BE2C (cell line): ENCODE measurements at regions not wholly inside any gene's neighbourhood (a gene's known extent, or its start where the extent isn't known, plus 50 kb on each side); places are given as distances from the start of the nearest gene placed in this dataset.
"Not testable (repeated sequence)": the region's sequence is repeated elsewhere in the genome, so short reads cannot be mapped to it uniquely, and the experiment has no call there.

Experiments used
- DNase-seq: peaks from one replicate; pipeline ENCODE4 v3.0.0-alpha.2; 2020
- H3K27me3 ChIP-seq: fragments of 250-450 bp; sonication (Bioruptor Pico); 2 replicates; pipeline ENCODE4 v1.5.1; 2020; ENCODE audit warnings: mild to moderate bottlenecking
- H3K36me3 ChIP-seq: fragments of 250-450 bp; sonication (Bioruptor Pico); 2 replicates; pipeline ENCODE4 v1.5.1; 2020; ENCODE audit warnings: mild to moderate bottlenecking
- H3K4me1 ChIP-seq: fragments of 250-450 bp; sonication (Bioruptor Pico); 2 replicates; pipeline ENCODE4 v1.5.1; 2020
- H3K4me3 ChIP-seq: 2 replicates; pipeline ENCODE4 v1.5.1; 2011; ENCODE audit warnings: low read depth, low read length
- H3K9me3 ChIP-seq: fragments of 250-450 bp; sonication (Bioruptor Pico); 2 replicates; pipeline ENCODE4 v1.5.1; 2020
- CTCF ChIP-seq: IDR thresholded peaks from 2 replicates; pipeline ENCODE4 v1.5.1; 2012; ENCODE audit warnings: mild to moderate bottlenecking, low read depth, low read length

GRCh38 chr5:124178050-124178449 is 568.4 kb downstream of the ZNF608 start:
- DNase-seq: no peak
- no peaks in the 10 kb centered on the region for H3K27me3 ChIP-seq
- no peaks in the 10 kb centered on the region for H3K36me3 ChIP-seq
- no peak overlapping the region for H3K4me3 ChIP-seq
- no peaks in the 10 kb centered on the region for H3K4me1 ChIP-seq
- no peak for TF ChIP-seq CTCF
- H3K9me3 ChIP-seq: no peaks in the 10 kb centered on the region

GRCh38 chr5:124176692-124177091 is 569.7 kb downstream of the ZNF608 start:
- no peaks in the 10 kb centered on the region for H3K9me3 ChIP-seq
- H3K4me3 ChIP-seq: no peak overlapping the region
- TF ChIP-seq CTCF: peak; percentile 33
- H3K4me1 ChIP-seq: no peaks in the 10 kb centered on the region
- DNase-seq: peak; percentile 11
- no peaks in the 10 kb centered on the region for H3K36me3 ChIP-seq
- H3K27me3 ChIP-seq: no peaks in the 10 kb centered on the region

GRCh38 chr5:124173386-124173785 is 573.1 kb downstream of the ZNF608 start:
- Histone ChIP-seq H3K36me3 (no peaks in the 10 kb centered on the region), H3K4me1 (no peaks in the 10 kb centered on the region), H3K27me3 (no peaks in the 10 kb centered on the region), H3K4me3 (no peak overlapping the region), H3K9me3 (no peaks in the 10 kb centered on the region)
- TF ChIP-seq CTCF: no peak
- DNase-seq: no peak

- Histone ChIP-seq H3K9me3 (no peaks in the 10 kb centered on the region), H3K4me1 (no peaks in the 10 kb centered on the region), H3K36me3 (no peaks in the 10 kb centered on the region), H3K27me3 (no peaks in the 10 kb centered on the region), H3K4me3 (no peak overlapping the region)
- DNase-seq: no peak
- TF ChIP-seq CTCF: no peak
These were observed 573.9 kb downstream of the ZNF608 start for GRCh38 chr5:124172389-124173003.

- not testable (repeated sequence) for H3K27me3 ChIP-seq, H3K36me3 ChIP-seq, DNase-seq, H3K4me3 ChIP-seq, H3K9me3 ChIP-seq
- H3K4me1 ChIP-seq: peaks cover 10% of the 10 kb centered on the region
These were observed 578.3 kb downstream of the ZNF608 start for GRCh38 chr5:124168093-124168492.

- no peaks in the 10 kb centered on the region for H3K36me3 ChIP-seq
- no peaks in the 10 kb centered on the region for H3K9me3 ChIP-seq
- DNase-seq: peak; percentile 12
- TF ChIP-seq CTCF: no peak
- H3K4me3 ChIP-seq: no peak overlapping the region
- peaks cover 14% of the 10 kb centered on the region for H3K4me1 ChIP-seq
- H3K27me3 ChIP-seq: no peaks in the 10 kb centered on the region
These were observed 583.5 kb downstream of the ZNF608 start for GRCh38 chr5:124162767-124163532.
